CD4-positive, CD25-positive, alpha-beta regulatory T cell (primary cell): ENCODE measurements at regions not wholly inside any gene's neighbourhood (a gene's known extent, or its start where the extent isn't known, plus 50 kb on each side); places are given as distances from the start of the nearest gene placed in this dataset.
"Not testable (repeated sequence)": the region's sequence is repeated elsewhere in the genome, so short reads cannot be mapped to it uniquely, and the experiment has no call there.

ENCODE experiments used
- ATAC-seq, 2 donors: fragments of 150-1000 bp; cut with Tn5 transposase; one replicate each; pipeline ENCODE4 v1.10.0; 2021; ENCODE audit warnings: low read depth in 2 of 2, moderate number of reproducible peaks in 2 of 2, moderate library complexity in 1 of 2
- DNase-seq, 3 donors: peaks; one replicate each; pipeline versions ENCODE4 v3.0.0 to v3.0.0-alpha.2; 2012 to 2022; ENCODE audit warnings: mixed read lengths in 1 of 3
- H3K27ac ChIP-seq: one replicate; pipeline ENCODE4 v1.7.0; 2013; ENCODE audit warnings: mild to moderate bottlenecking, low read length; ENCODE audit not compliant: insufficient read depth, poor library complexity, severe bottlenecking
- H3K27me3 ChIP-seq: one replicate; pipeline ENCODE4 v1.7.0; 2013; ENCODE audit warnings: low read length; ENCODE audit not compliant: control insufficient read depth, insufficient read depth
- H3K36me3 ChIP-seq: one replicate; pipeline ENCODE4 v1.7.0; 2013; ENCODE audit warnings: mild to moderate bottlenecking, low read length, moderate library complexity; ENCODE audit not compliant: control insufficient read depth, insufficient read depth
- H3K4me1 ChIP-seq: 2 replicates; pipeline ENCODE4 v1.7.0; 2013; ENCODE audit warnings: mild to moderate bottlenecking, low read length; ENCODE audit not compliant: insufficient read depth, control insufficient read depth, poor library complexity, severe bottlenecking
- H3K4me3 ChIP-seq: one replicate; pipeline ENCODE4 v1.7.0; 2013; ENCODE audit warnings: low read depth, mild to moderate bottlenecking, low read length, moderate library complexity
- H3K9me3 ChIP-seq, 2 experiments: 1 replicate in 1 of 2; 2 replicates in 1 of 2; pipeline ENCODE4 v1.7.0; 2013; ENCODE audit warnings: low read length in 2 of 2, mild to moderate bottlenecking in 1 of 2, moderate library complexity in 1 of 2; ENCODE audit not compliant: control insufficient read depth in 2 of 2
- H3K27ac Mint-ChIP-seq, 3 donors: one replicate each; pipeline ENCODE4 v1.8.0; 2020 to 2022; ENCODE audit warnings: mild to moderate bottlenecking in 3 of 3, mixed read lengths in 3 of 3, moderate library complexity in 2 of 3
- H3K27me3 Mint-ChIP-seq: one replicate; pipeline ENCODE4 v1.8.0; 2022; ENCODE audit warnings: mild to moderate bottlenecking, mixed read lengths
- H3K36me3 Mint-ChIP-seq: one replicate; pipeline ENCODE4 v1.8.0; 2020; ENCODE audit warnings: mixed read lengths
- H3K4me1 Mint-ChIP-seq, 4 donors: one replicate each; pipeline ENCODE4 v1.8.0; 2020 to 2022; ENCODE audit warnings: mixed read lengths in 4 of 4, mild to moderate bottlenecking in 1 of 4
- H3K4me3 Mint-ChIP-seq, 4 donors: one replicate each; pipeline ENCODE4 v1.8.0; 2020 to 2022; ENCODE audit warnings: mild to moderate bottlenecking in 4 of 4, mixed read lengths in 4 of 4, moderate library complexity in 3 of 4
- H3K9me3 Mint-ChIP-seq, 7 donors: one replicate each; pipeline ENCODE4 v1.8.0; 2020 to 2022; ENCODE audit warnings: mixed read lengths in 7 of 7, mild to moderate bottlenecking in 3 of 7, moderate library complexity in 2 of 7

GRCh38 chr2:224650815-224651439 is 65.2 kb downstream of the CCDC195 start:
- H3K9me3 Mint-ChIP-seq = no peaks in the 10 kb centered on the region
- peaks cover 3 to 7% (median 4%) of the 10 kb centered on the region in 4 donors for H3K4me1 Mint-ChIP-seq
- H3K4me3 Mint-ChIP-seq = no peak overlapping the region
- Histone ChIP-seq H3K27ac (no peak overlapping the region), H3K9me3 (no peaks in the 10 kb centered on the region), H3K36me3 (no peaks in the 10 kb centered on the region), H3K4me3 (no peak overlapping the region), H3K27me3 (no peaks in the 10 kb centered on the region), H3K4me1 (no peaks in the 10 kb centered on the region)
- H3K27ac Mint-ChIP-seq = no peak overlapping the region
- ATAC-seq = peak; percentile 47 to 64
- DNase-seq = peak in 2 of 3 donors; percentile 59 to 66
- H3K27me3 Mint-ChIP-seq = peaks cover 4% of the 10 kb centered on the region
- no peaks in the 10 kb centered on the region for H3K36me3 Mint-ChIP-seq

GRCh38 chr2:224647684-224648083 is 62.5 kb upstream of the CUL3 start:
- H3K27ac Mint-ChIP-seq = peak overlapping the region in 1 of 3 donors; percentile 88
- not testable (repeated sequence) for H3K36me3 Mint-ChIP-seq, H3K27me3 Mint-ChIP-seq, H3K4me3 ChIP-seq, ATAC-seq, H3K9me3 ChIP-seq, H3K27ac ChIP-seq, H3K36me3 ChIP-seq, H3K4me1 Mint-ChIP-seq, H3K27me3 ChIP-seq, DNase-seq, H3K4me1 ChIP-seq, H3K4me3 Mint-ChIP-seq, H3K9me3 Mint-ChIP-seq

GRCh38 chr2:224646242-224646846 is 61.2 kb upstream of the CUL3 start:
- Histone ChIP-seq H3K27me3 (no peaks in the 10 kb centered on the region), H3K9me3 (no peaks in the 10 kb centered on the region), H3K4me3 (no peak overlapping the region), H3K36me3 (no peaks in the 10 kb centered on the region), H3K27ac (no peak overlapping the region), H3K4me1 (no peaks in the 10 kb centered on the region)
- no peak overlapping the region for H3K27ac Mint-ChIP-seq
- H3K9me3 Mint-ChIP-seq = no peaks in the 10 kb centered on the region
- DNase-seq (peak in 2 of 3 donors; percentile 31 to 57), ATAC-seq (peak in 1 of 2 donors; percentile 55)
- no peaks in the 10 kb centered on the region for H3K36me3 Mint-ChIP-seq
- peaks cover 4% of the 10 kb centered on the region for H3K27me3 Mint-ChIP-seq
- H3K4me3 Mint-ChIP-seq = peak overlapping the region in 1 of 4 donors; percentile 13
- peaks cover 5 to 14% (median 6%) of the 10 kb centered on the region in 4 donors for H3K4me1 Mint-ChIP-seq

GRCh38 chr2:224645722-224646121 is 60.6 kb upstream of the CUL3 start:
- no peaks in the 10 kb centered on the region for H3K4me1 ChIP-seq
- Mint-ChIP-seq H3K27me3 (no peaks in the 10 kb centered on the region), H3K9me3 (no peaks in the 10 kb centered on the region), H3K4me1 (peaks cover 5 to 14% (median 7%) of the 10 kb centered on the region in 4 donors), H3K27ac (peak overlapping the region in 1 of 3 donors; percentile 37), H3K36me3 (no peaks in the 10 kb centered on the region), H3K4me3 (no peak overlapping the region)
- no peaks in the 10 kb centered on the region for H3K9me3 ChIP-seq
- no peak overlapping the region for H3K4me3 ChIP-seq
- DNase-seq (no peak), ATAC-seq (no peak)
- H3K27me3 ChIP-seq = no peaks in the 10 kb centered on the region
- no peaks in the 10 kb centered on the region for H3K36me3 ChIP-seq
- H3K27ac ChIP-seq = no peak overlapping the region

GRCh38 chr2:224640679-224641078 is 55.5 kb upstream of the CUL3 start:
- peaks cover 0 to 1% (median 0%) of the 10 kb centered on the region in 7 donors for H3K9me3 Mint-ChIP-seq
- H3K36me3 ChIP-seq = no peaks in the 10 kb centered on the region
- no peak overlapping the region for H3K4me3 ChIP-seq
- H3K27ac Mint-ChIP-seq = peak overlapping the region in 1 of 3 donors; percentile 5
- DNase-seq = no peak
- no peaks in the 10 kb centered on the region for H3K27me3 Mint-ChIP-seq
- ATAC-seq = no peak
- no peaks in the 10 kb centered on the region for H3K27me3 ChIP-seq
- no peak overlapping the region for H3K27ac ChIP-seq
- no peaks in the 10 kb centered on the region for H3K9me3 ChIP-seq
- H3K4me1 Mint-ChIP-seq = peaks cover 12 to 22% (median 18%) of the 10 kb centered on the region in 4 donors
- H3K4me3 Mint-ChIP-seq = no peak overlapping the region
- no peaks in the 10 kb centered on the region for H3K36me3 Mint-ChIP-seq
- H3K4me1 ChIP-seq = peaks cover 15% of the 10 kb centered on the region

- Histone ChIP-seq H3K4me1 (peaks cover 15% of the 10 kb centered on the region), H3K4me3 (peak overlapping the region; percentile 58), H3K27ac (peak overlapping the region; percentile 67), H3K36me3 (no peaks in the 10 kb centered on the region), H3K27me3 (no peaks in the 10 kb centered on the region), H3K9me3 (no peaks in the 10 kb centered on the region)
- Mint-ChIP-seq H3K9me3 (peaks cover 0 to 1% (median 0%) of the 10 kb centered on the region in 7 donors), H3K4me3 (peak overlapping the region; percentile 14 to 65 (median 45)), H3K27me3 (no peaks in the 10 kb centered on the region), H3K36me3 (no peaks in the 10 kb centered on the region), H3K4me1 (peaks cover 12 to 22% (median 18%) of the 10 kb centered on the region in 4 donors), H3K27ac (peak overlapping the region; percentile 93 to 95 (median 95))
- ATAC-seq (peak; percentile 64 to 85), DNase-seq (peak in 2 of 3 donors; percentile 62 to 89)
Measured at GRCh38 chr2:224638301-224638823, 53.2 kb upstream of the CUL3 start.
